ENCODE measurements at regions not wholly inside any gene's neighbourhood (a gene's known extent, or its start where the extent isn't known, plus 50 kb on each side); places are given as distances from the start of the nearest gene placed in this dataset.

GRCh38 chr2:71889759-71890684, 257.6 kb downstream of the CYP26B1 start:
- no peak for TF ChIP-seq CTCF (IDR thresholded peaks at IDR 0.05)
- TF ChIP-seq EZH2phosphoT487 (IDR thresholded peaks at IDR 0.05) = no peak

Data from neural progenitor cell (in vitro differentiated cells).